Tibial nerve (tissue), 4 donors: ENCODE measurements at regions not wholly inside any gene's neighbourhood (a gene's known extent, or its start where the extent isn't known, plus 50 kb on each side); places are given as distances from the start of the nearest gene placed in this dataset.

Source experiments
- EP300 ChIP-seq, 2 donors: sonication (generic); formaldehyde crosslinking; IDR thresholded peaks; one replicate each; pipeline ENCODE4 v1.6.1; 2017; ENCODE audit warnings: antibody characterized with exemption in 2 of 2, mild to moderate bottlenecking in 1 of 2
- POLR2A ChIP-seq, 2 donors: fragments of 450-650 bp; IDR thresholded peaks; one replicate each; pipeline ENCODE4 v1.6.1; 2017; ENCODE audit warnings: antibody characterized with exemption in 2 of 2, mild to moderate bottlenecking in 2 of 2, moderate library complexity in 2 of 2
- TF ChIP-seq, protein P1 (sequence below), 5 experiments: fragments of 200-600 bp in 3 of 5; fragments of 450-650 bp in 2 of 5; sonication (generic) in 3 of 5; IDR thresholded peaks; one replicate each; pipeline ENCODE4 v1.5.1; 2016 to 2019; ENCODE audit warnings: antibody characterized with exemption in 5 of 5, mild to moderate bottlenecking in 3 of 5, moderate library complexity in 2 of 5

DNA sequence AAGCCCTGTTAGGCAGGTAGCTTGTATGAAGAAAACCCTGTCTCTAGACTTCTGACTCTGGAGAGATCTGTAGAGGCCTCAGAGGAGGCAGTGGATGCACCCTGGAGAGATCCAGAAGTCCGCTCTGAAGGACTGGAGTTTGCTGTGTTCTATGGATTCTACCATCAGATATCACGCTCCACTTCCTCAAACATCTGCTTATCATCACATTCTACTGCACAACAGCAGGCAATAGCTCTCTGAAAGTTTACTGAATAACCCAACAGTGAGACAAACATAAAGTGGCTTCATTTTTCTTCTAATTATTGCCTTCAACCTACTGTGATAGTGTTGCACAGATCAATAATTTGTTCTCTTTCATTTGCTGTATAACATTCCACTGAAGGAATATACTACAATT is 59.0 kb upstream of the OR9Q1 start:
- TF ChIP-seq, protein P1, sequence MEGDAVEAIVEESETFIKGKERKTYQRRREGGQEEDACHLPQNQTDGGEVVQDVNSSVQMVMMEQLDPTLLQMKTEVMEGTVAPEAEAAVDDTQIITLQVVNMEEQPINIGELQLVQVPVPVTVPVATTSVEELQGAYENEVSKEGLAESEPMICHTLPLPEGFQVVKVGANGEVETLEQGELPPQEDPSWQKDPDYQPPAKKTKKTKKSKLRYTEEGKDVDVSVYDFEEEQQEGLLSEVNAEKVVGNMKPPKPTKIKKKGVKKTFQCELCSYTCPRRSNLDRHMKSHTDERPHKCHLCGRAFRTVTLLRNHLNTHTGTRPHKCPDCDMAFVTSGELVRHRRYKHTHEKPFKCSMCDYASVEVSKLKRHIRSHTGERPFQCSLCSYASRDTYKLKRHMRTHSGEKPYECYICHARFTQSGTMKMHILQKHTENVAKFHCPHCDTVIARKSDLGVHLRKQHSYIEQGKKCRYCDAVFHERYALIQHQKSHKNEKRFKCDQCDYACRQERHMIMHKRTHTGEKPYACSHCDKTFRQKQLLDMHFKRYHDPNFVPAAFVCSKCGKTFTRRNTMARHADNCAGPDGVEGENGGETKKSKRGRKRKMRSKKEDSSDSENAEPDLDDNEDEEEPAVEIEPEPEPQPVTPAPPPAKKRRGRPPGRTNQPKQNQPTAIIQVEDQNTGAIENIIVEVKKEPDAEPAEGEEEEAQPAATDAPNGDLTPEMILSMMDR (IDR thresholded peaks at IDR 0.05), result no peak
- TF ChIP-seq POLR2A (IDR thresholded peaks at IDR 0.05), result no peak
- no peak for TF ChIP-seq EP300 (IDR thresholded peaks at IDR 0.05)
